PC-3 (cell line): ENCODE measurements at regions not wholly inside any gene's neighbourhood (a gene's known extent, or its start where the extent isn't known, plus 50 kb on each side); places are given as distances from the start of the nearest gene placed in this dataset.

Experiments
- ATAC-seq: fragments of 200-7000 bp; cut with Tn5 transposase; 2 replicates; pipeline ENCODE4 v1.9.1; 2020; ENCODE audit warnings: mild to moderate bottlenecking, moderate library complexity
- BruUV-seq: library from RNA; stranded (reverse); fragments of 400-500 nt; replicated peaks from 2 replicates; lab custom pipeline; 2021; lab: Mats Ljungman, UMichigan
- CTCF ChIA-PET: fragments of 300-600 bp; sonication (Branson Sonifier 250); formaldehyde crosslinking; loops from one replicate; lab custom pipeline; 2022; ENCODE audit warnings: antibody characterized with exemption; lab: Charles Lee
- POLR2A ChIA-PET: fragments of 300-600 bp; sonication (Branson Sonifier 250); formaldehyde crosslinking; loops from one replicate; lab custom pipeline; 2022; ENCODE audit warnings: antibody characterized with exemption; ENCODE audit not compliant: unreplicated experiment; lab: Charles Lee
- DNase-seq: peaks from one replicate; pipeline ENCODE4 v3.0.0-alpha.2; 2015
- H2AFZ ChIP-seq: fragments of 300-600 bp; sonication (generic); 2 replicates; pipeline ENCODE4 v1.6.0; 2016; ENCODE audit warnings: antibody characterized with exemption, low read length
- H3F3A ChIP-seq: fragments of 300-600 bp; sonication (generic); one replicate; pipeline ENCODE4 v1.6.0; 2017; ENCODE audit warnings: antibody characterized with exemption, low read length, control low read depth, mild to moderate bottlenecking; ENCODE audit not compliant: unreplicated experiment
- H3K27ac ChIP-seq: fragments of 300-600 bp; sonication (generic); 2 replicates; pipeline ENCODE4 v1.5.1; 2016; ENCODE audit warnings: mild to moderate bottlenecking, low read length
- H3K27me3 ChIP-seq: fragments of 300-600 bp; sonication (generic); 2 replicates; pipeline ENCODE4 v1.6.1; 2016; ENCODE audit warnings: low read length, mixed read lengths
- H3K36me3 ChIP-seq: fragments of 300-600 bp; sonication (generic); 2 replicates; pipeline ENCODE4 v1.6.1; 2016; ENCODE audit warnings: low read depth, mixed run types, low read length, mixed read lengths
- H3K4me1 ChIP-seq: fragments of 300-600 bp; sonication (generic); 2 replicates; pipeline ENCODE4 v1.5.1; 2016; ENCODE audit warnings: low read length; ENCODE audit not compliant: insufficient read depth
- H3K4me2 ChIP-seq: fragments of 300-600 bp; sonication (generic); 2 replicates; pipeline ENCODE4 v1.6.0; 2016; ENCODE audit warnings: low read length
- H3K4me3 ChIP-seq: fragments of 300-600 bp; sonication (generic); 2 replicates; pipeline ENCODE4 v1.5.1; 2016; ENCODE audit warnings: mild to moderate bottlenecking, low read length, mixed read lengths
- H3K79me2 ChIP-seq: fragments of 300-600 bp; sonication (generic); 2 replicates; pipeline ENCODE4 v1.6.1; 2017; ENCODE audit warnings: low read length, mixed read lengths
- H3K9ac ChIP-seq: fragments of 300-600 bp; sonication (generic); 2 replicates; pipeline ENCODE4 v1.6.0; 2016; ENCODE audit warnings: mild to moderate bottlenecking, low read length
- H3K9me2 ChIP-seq: fragments of 300-600 bp; sonication (generic); replicated peaks from 2 replicates; pipeline ENCODE4 v1.6.1; 2016; ENCODE audit warnings: mixed run types, low read length, mixed read lengths
- H3K9me3 ChIP-seq: fragments of 300-600 bp; sonication (generic); 2 replicates; pipeline ENCODE4 v1.6.1; 2016; ENCODE audit warnings: low read length, mixed read lengths
- H4K20me1 ChIP-seq: fragments of 300-600 bp; sonication (generic); 2 replicates; pipeline ENCODE4 v1.6.1; 2016; ENCODE audit warnings: low read length, mixed read lengths
- EZH2 ChIP-seq: fragments of 300-600 bp; sonication (generic); IDR thresholded peaks from one replicate; pipeline ENCODE4 v1.6.1; 2017; ENCODE audit warnings: antibody characterized with exemption, mild to moderate bottlenecking, low read length; ENCODE audit not compliant: unreplicated experiment
- EZH2phosphoT487 ChIP-seq: fragments of 300-600 bp; sonication (generic); IDR thresholded peaks from 2 replicates; pipeline ENCODE4 v1.6.1; 2018; ENCODE audit warnings: mild to moderate bottlenecking, antibody characterized with exemption, low read length, borderline replicate concordance
- intact Hi-C: fragments of 100-400 bp; cut with micrococcal nuclease; formaldehyde crosslinking; loops from 2 replicates; pipeline ENCODE4 v1.9.0; 2023
- TF ChIP-seq, protein P1 (sequence below): fragments of 300-600 bp; sonication (generic); conservative IDR thresholded peaks from 2 replicates; pipeline ENCODE4 v1.5.1; 2017; ENCODE audit warnings: antibody characterized with exemption, low read depth, mild to moderate bottlenecking, low read length

DNA sequence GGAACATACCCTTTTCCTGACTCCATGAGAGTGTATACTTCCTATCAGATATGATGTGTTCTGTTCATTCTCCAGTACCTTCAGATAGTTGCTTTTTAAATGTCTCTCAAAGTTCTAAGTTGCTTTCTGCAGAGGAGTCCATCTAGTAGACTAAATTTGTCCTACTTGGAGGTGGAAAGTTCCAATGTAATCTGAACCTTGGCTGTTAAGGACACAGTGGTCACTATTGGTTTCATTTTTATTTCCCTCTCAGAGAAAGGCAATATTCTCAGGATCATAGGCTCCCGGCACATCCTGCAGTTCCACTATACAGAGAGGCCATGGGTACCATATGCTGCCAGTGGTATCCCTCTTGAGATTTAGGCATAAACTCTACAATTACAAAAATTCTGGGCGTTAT lies 634.6 kb downstream of the LRRC70 start:
- CTCF ChIA-PET, result no interaction called here
- no peak overlapping the region for H3K9ac ChIP-seq

DNA sequence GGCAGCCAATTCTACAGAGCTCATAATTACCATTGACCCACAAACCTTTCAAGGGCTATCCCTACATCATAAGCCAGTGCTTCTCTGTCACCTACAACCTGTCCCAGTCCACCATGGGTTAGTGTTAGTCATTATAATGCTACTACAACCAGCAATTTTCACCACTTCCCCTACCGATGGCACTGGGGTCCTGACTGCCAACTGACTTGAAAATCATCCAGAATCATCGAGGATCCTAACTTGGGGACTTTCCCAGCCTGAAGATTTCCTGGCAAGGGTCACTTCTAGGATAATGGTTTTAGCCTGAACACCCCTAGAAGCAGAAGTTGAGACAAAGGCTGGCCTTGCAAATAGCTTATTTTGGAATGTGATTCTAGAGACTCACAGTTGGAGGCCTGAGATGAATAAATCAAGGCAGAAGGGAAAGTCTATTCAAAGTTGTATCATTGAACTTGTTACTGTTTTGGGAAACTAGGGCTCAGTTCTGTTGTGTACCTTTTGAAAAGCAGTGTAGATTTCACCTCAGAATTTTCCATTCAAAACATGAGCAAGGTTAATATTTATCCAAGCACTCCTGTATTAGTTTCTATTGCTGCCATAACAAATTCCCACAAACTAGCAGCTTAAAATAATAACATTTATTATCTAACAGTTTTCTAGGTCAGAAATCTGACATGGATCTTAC lies 633.0 kb downstream of the LRRC70 start:
- Histone ChIP-seq H3K4me1 (no peaks in the 10 kb centered on the region), H3F3A (no peaks in the 10 kb centered on the region), H3K27me3 (no peaks in the 10 kb centered on the region), H4K20me1 (no peaks in the 10 kb centered on the region), H3K9me2 (no peaks in the 10 kb centered on the region), H3K79me2 (no peaks in the 10 kb centered on the region), H3K4me3 (no peak overlapping the region), H3K9ac (no peak overlapping the region), H3K36me3 (no peaks in the 10 kb centered on the region), H2AFZ (no peak overlapping the region), H3K4me2 (no peak overlapping the region), H3K27ac (no peak overlapping the region), H3K9me3 (no peaks in the 10 kb centered on the region)
- intact Hi-C loops, result no loop called here
- TF ChIP-seq, protein P1, sequence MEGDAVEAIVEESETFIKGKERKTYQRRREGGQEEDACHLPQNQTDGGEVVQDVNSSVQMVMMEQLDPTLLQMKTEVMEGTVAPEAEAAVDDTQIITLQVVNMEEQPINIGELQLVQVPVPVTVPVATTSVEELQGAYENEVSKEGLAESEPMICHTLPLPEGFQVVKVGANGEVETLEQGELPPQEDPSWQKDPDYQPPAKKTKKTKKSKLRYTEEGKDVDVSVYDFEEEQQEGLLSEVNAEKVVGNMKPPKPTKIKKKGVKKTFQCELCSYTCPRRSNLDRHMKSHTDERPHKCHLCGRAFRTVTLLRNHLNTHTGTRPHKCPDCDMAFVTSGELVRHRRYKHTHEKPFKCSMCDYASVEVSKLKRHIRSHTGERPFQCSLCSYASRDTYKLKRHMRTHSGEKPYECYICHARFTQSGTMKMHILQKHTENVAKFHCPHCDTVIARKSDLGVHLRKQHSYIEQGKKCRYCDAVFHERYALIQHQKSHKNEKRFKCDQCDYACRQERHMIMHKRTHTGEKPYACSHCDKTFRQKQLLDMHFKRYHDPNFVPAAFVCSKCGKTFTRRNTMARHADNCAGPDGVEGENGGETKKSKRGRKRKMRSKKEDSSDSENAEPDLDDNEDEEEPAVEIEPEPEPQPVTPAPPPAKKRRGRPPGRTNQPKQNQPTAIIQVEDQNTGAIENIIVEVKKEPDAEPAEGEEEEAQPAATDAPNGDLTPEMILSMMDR, result no peak
- TF ChIP-seq EZH2phosphoT487 (no peak), EZH2 (no peak)
- no TSS peak for BruUV-seq
- ChIA-PET CTCF (no interaction called here), POLR2A (no interaction called here)
- DNase-seq, result no peak
- ATAC-seq, result no peak

More for the DNA sequence above, 634.6 kb downstream of the LRRC70 start:
- Histone ChIP-seq H3K27ac (no peak overlapping the region), H2AFZ (no peak overlapping the region), H3K36me3 (no peaks in the 10 kb centered on the region), H3K27me3 (no peaks in the 10 kb centered on the region), H3K4me2 (no peak overlapping the region), H3K9me3 (no peaks in the 10 kb centered on the region), H3K9me2 (no peaks in the 10 kb centered on the region), H3K4me1 (no peaks in the 10 kb centered on the region), H3K79me2 (no peaks in the 10 kb centered on the region), H3K4me3 (no peak overlapping the region), H4K20me1 (no peaks in the 10 kb centered on the region), H3F3A (no peaks in the 10 kb centered on the region)
- no peak for ATAC-seq
- intact Hi-C loops, result no loop called here
- BruUV-seq, result no TSS peak
- no peak for DNase-seq
- TF ChIP-seq EZH2phosphoT487 (no peak), EZH2 (no peak)
- TF ChIP-seq, protein P1, result no peak
- POLR2A ChIA-PET, result no interaction called here

DNA sequence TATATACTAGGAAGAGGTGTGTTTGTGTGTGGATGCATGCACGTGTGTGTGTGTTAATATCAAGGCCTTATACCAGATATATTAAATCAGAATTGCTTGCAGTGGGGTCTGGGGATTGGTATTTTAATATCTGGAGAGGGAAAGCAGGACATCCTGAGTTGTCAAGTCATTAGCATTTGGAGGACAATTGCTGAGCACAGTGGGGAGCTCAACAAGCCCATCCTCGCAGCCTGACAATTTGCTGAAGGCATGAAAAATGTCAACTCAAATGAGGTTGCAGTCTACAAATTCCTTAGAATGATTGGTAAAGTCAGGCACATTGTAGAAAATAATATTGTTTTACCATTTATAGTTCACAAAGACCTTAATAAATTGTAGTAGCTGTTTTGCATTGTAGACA lies 627.4 kb downstream of the LRRC70 start:
- Histone ChIP-seq H3K36me3 (no peaks in the 10 kb centered on the region), H3K27ac (no peak overlapping the region), H4K20me1 (no peaks in the 10 kb centered on the region), H3K4me2 (no peak overlapping the region), H3K4me3 (no peak overlapping the region), H2AFZ (no peak overlapping the region), H3K9me2 (no peaks in the 10 kb centered on the region), H3K4me1 (no peaks in the 10 kb centered on the region), H3F3A (no peaks in the 10 kb centered on the region), H3K79me2 (no peaks in the 10 kb centered on the region), H3K27me3 (no peaks in the 10 kb centered on the region), H3K9ac (no peak overlapping the region), H3K9me3 (no peaks in the 10 kb centered on the region)
- ChIA-PET POLR2A (no interaction called here), CTCF (no interaction called here)
- no peak for ATAC-seq
- no TSS peak for BruUV-seq
- no peak for TF ChIP-seq EZH2
- TF ChIP-seq EZH2phosphoT487, result no peak
- TF ChIP-seq, protein P1, result no peak
- intact Hi-C loops, result no loop called here
- DNase-seq, result no peak
